Muscle of leg (tissue), 3 donors: ENCODE measurements at regions not wholly inside any gene's neighbourhood (a gene's known extent, or its start where the extent isn't known, plus 50 kb on each side); places are given as distances from the start of the nearest gene placed in this dataset.
"Not testable (repeated sequence)": the region's sequence is repeated elsewhere in the genome, so short reads cannot be mapped to it uniquely, and the experiment has no call there.

ENCODE experiments used
- DNase-seq: peaks from one replicate; pipeline ENCODE4 v3.0.0; 2013
- H3K27ac ChIP-seq: one replicate; pipeline ENCODE4 v1.5.1; 2013; ENCODE audit warnings: mild to moderate bottlenecking, low read length, control low read depth
- H3K27me3 ChIP-seq: one replicate; pipeline ENCODE4 v1.6.1; 2013; ENCODE audit warnings: low read length; ENCODE audit not compliant: control insufficient read depth, insufficient read depth
- H3K36me3 ChIP-seq: one replicate; pipeline ENCODE4 v1.6.1; 2013; ENCODE audit warnings: low read length; ENCODE audit not compliant: control insufficient read depth, insufficient read depth
- H3K4me1 ChIP-seq: one replicate; pipeline ENCODE4 v1.6.1; 2013; ENCODE audit warnings: low read length; ENCODE audit not compliant: control insufficient read depth, insufficient read depth
- H3K4me3 ChIP-seq: one replicate; pipeline ENCODE4 v1.5.1; 2013; ENCODE audit warnings: low read length, control low read depth
- H3K9me3 ChIP-seq: replicated peaks from 2 replicates; pipeline ENCODE4 v1.6.1; 2013; ENCODE audit warnings: low read depth, low read length; ENCODE audit not compliant: control insufficient read depth
- WGBS: methylation state at CpG from one replicate; pipeline ENCODE4 v1.1.5; 2013; ENCODE audit warnings: missing lambda C conversion rate; ENCODE audit not compliant: insufficient coverage; 5-methylcytosine and 5-hydroxymethylcytosine counted together

GRCh38 chr6:63006018-63006417 is 205.3 kb upstream of the FKBP1C start:
- H3K27me3 ChIP-seq, DNase-seq, H3K4me1 ChIP-seq, H3K36me3 ChIP-seq, H3K9me3 ChIP-seq, H3K27ac ChIP-seq, H3K4me3 ChIP-seq: not testable (repeated sequence)
- WGBS = 76% methylated on average over 4 of the region's 7 CpGs

- not testable (repeated sequence) for H3K9me3 ChIP-seq, H3K36me3 ChIP-seq, H3K27me3 ChIP-seq, H3K4me3 ChIP-seq, DNase-seq, H3K4me1 ChIP-seq, H3K27ac ChIP-seq
- no CpG with 5 or more reads among the region's 3 CpGs for WGBS
Measured at GRCh38 chr6:63010962-63011361, 200.3 kb upstream of the FKBP1C start.

DNA sequence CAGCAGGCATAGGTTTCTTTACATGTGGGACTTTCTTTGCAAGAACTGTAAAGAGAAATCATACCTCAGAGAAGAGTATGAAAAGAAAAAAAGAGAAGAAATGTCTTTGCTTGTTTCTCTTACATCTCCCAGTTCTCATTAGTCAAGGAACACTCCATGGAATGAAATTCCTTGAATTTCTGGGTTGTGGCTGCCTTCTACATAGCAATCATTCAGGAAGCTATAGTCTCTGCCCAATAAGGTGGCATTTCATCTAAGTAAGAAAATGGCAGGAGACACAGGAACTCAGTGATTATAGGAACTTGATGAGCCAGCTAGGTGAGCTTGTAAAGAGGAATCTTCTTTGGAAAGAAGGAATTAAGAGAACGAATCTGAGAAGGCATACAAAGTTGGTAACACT is 197.0 kb upstream of the FKBP1C start:
- Histone ChIP-seq H3K27ac (no peak overlapping the region), H3K9me3 (no peaks in the 10 kb centered on the region), H3K4me3 (no peak overlapping the region), H3K27me3 (no peaks in the 10 kb centered on the region), H3K36me3 (no peaks in the 10 kb centered on the region), H3K4me1 (no peaks in the 10 kb centered on the region)
- DNase-seq = no peak
- WGBS = no CpG with 5 or more reads among the region's 1 CpG

- Histone ChIP-seq H3K36me3 (no peaks in the 10 kb centered on the region), H3K27ac (no peak overlapping the region), H3K4me1 (no peaks in the 10 kb centered on the region), H3K27me3 (no peaks in the 10 kb centered on the region), H3K4me3 (no peak overlapping the region), H3K9me3 (no peaks in the 10 kb centered on the region)
- DNase-seq = no peak
- WGBS = no CpG with 5 or more reads among the region's 2 CpGs
Measured at GRCh38 chr6:63022631-63023030, 188.6 kb upstream of the FKBP1C start.

DNA sequence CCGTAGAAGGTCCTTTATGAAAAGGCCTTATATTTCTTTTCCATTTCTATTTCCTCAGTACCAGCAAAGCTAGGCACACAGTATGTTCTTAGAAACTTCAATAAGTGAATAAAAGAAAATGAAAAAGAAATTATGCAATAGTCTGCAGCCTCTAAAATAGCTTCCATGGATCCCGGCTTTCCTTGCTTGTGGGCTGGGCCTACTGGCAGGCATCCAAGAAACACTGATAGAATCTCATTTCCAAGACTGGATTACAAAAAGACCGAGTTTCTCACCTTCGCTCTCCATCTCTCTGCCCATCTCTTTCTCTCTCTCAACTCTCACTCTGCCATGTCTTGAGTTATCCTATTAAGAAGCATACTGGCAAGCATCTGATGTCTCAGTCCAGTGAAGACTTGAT is 187.5 kb upstream of the FKBP1C start:
- Histone ChIP-seq H3K27ac (no peak overlapping the region), H3K36me3 (no peaks in the 10 kb centered on the region), H3K9me3 (no peaks in the 10 kb centered on the region), H3K4me3 (no peak overlapping the region), H3K4me1 (no peaks in the 10 kb centered on the region), H3K27me3 (no peaks in the 10 kb centered on the region)
- 27% methylated on average over 1 of the region's 4 CpGs for WGBS
- DNase-seq = no peak

- Histone ChIP-seq H3K36me3 (no peaks in the 10 kb centered on the region), H3K4me1 (no peaks in the 10 kb centered on the region), H3K27me3 (no peaks in the 10 kb centered on the region), H3K4me3 (no peak overlapping the region), H3K9me3 (peaks cover 3% of the 10 kb centered on the region), H3K27ac (no peak overlapping the region)
- no CpG with 5 or more reads among the region's 3 CpGs for WGBS
- DNase-seq = no peak
Measured at GRCh38 chr6:63049216-63049615, 162.1 kb upstream of the FKBP1C start.

DNA sequence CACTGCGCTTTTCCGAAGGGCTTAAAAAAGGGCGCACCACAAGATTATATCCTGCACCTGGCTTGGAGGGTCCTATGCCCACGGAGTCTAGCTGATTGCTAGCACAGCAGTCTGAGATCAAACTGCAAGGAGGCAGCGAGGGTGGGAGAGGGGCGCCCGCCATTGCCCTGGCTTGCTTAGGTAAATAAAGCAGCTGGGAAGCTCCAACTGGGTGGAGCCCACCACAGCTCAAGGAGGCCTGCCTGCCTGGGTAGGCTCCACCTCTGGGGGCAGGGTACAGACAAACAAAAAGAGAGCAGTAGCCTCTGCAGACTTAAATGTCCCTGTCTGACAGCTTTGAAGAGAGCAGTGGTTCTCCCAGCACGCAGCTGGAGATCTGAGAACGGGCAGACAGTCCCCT is 158.1 kb upstream of the FKBP1C start:
- H3K4me1 ChIP-seq, H3K9me3 ChIP-seq, H3K27ac ChIP-seq, DNase-seq, H3K4me3 ChIP-seq, H3K27me3 ChIP-seq, H3K36me3 ChIP-seq: not testable (repeated sequence)
- 74% methylated on average over 9 of the region's 9 CpGs for WGBS

DNA sequence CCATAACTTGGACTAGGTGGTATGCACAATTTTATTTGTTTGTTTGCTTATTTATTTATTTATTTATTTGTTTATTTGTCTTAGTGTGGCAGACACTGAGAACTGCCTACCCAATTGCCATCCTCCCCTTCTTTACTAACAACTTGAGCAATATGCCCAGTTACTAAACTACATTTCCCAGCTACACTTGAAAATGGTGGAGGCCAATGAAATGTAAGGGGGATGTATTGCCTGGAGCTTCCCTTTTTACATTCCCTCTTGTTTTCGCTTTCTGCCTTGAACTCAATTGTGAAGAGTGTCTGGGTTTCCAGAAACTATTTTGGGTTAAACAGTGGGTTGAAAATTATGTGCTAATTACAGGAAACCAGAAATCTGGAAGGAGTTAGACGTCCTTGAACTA is 152.7 kb upstream of the FKBP1C start:
- Histone ChIP-seq H3K27ac (no peak overlapping the region), H3K36me3 (no peaks in the 10 kb centered on the region), H3K27me3 (no peaks in the 10 kb centered on the region), H3K9me3 (peaks cover 8% of the 10 kb centered on the region), H3K4me1 (no peaks in the 10 kb centered on the region), H3K4me3 (no peak overlapping the region)
- DNase-seq = no peak
- no CpG with 5 or more reads among the region's 2 CpGs for WGBS

DNA sequence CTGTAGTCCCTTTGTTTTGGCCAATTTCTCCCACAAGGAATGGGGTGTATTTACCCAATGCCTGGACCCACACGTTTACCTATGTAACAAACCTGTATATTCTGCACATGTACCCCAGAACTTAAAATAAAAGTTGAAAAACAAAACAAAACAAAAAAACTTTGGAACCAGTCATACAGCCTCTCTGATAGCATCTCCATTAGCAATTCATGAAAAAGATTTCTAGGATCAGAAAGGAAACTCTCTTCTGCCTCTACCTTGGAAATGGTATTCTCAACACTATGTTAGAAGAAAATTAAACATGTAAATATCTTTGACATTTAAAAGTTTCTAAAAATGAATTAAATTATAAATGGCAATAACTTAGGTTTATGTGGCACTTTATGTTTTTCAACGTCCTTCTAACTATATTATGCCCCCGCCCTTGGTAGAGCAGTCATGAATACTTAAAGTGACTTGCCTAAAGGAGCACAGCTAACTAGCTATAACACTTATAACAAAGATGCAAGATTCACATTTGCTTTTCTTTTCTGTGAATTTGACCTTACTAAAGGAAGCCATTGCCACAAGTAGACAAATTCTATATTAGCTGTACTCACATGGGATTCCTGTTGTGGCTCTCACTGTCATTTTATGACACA is 147.5 kb upstream of the FKBP1C start:
- Histone ChIP-seq H3K27ac (no peak overlapping the region), H3K4me1 (no peaks in the 10 kb centered on the region), H3K9me3 (peaks cover 11% of the 10 kb centered on the region), H3K36me3 (no peaks in the 10 kb centered on the region), H3K27me3 (no peaks in the 10 kb centered on the region), H3K4me3 (no peak overlapping the region)
- no CpG with 5 or more reads among the region's 3 CpGs for WGBS
- no peak for DNase-seq

GRCh38 chr6:63066055-63066704 is 145.1 kb upstream of the FKBP1C start:
- H3K36me3 ChIP-seq = no peaks in the 10 kb centered on the region
- 43% methylated on average over 2 of the region's 3 CpGs for WGBS
- no peak for DNase-seq

GRCh38 chr6:63094947-63095346 is 116.3 kb upstream of the FKBP1C start:
- DNase-seq = no peak
- Histone ChIP-seq H3K27me3 (no peaks in the 10 kb centered on the region), H3K4me3 (no peak overlapping the region), H3K4me1 (no peaks in the 10 kb centered on the region), H3K36me3 (no peaks in the 10 kb centered on the region), H3K9me3 (no peaks in the 10 kb centered on the region), H3K27ac (no peak overlapping the region)
- WGBS = 70% methylated on average over 2 of the region's 6 CpGs

More at GRCh38 chr6:63066055-63066704, 145.1 kb upstream of the FKBP1C start:
- H3K9me3 ChIP-seq = peaks cover 11% of the 10 kb centered on the region
- H3K27me3 ChIP-seq = no peaks in the 10 kb centered on the region
- no peak overlapping the region for H3K4me3 ChIP-seq
- H3K4me1 ChIP-seq = no peaks in the 10 kb centered on the region
- H3K27ac ChIP-seq = no peak overlapping the region
